Hepatocyte (in vitro differentiated cells): ENCODE measurements at regions not wholly inside any gene's neighbourhood (a gene's known extent, or its start where the extent isn't known, plus 50 kb on each side); places are given as distances from the start of the nearest gene placed in this dataset.

ENCODE experiments used
- DNase-seq: peaks from one replicate; pipeline ENCODE4 v3.0.0-alpha.2; 2016; ENCODE audit warnings: low spot score
- H2AFZ ChIP-seq: fragments of 200-600 bp; sonication (generic); 2 replicates; pipeline ENCODE4 v1.6.0; 2016; ENCODE audit warnings: antibody characterized with exemption, mild to moderate bottlenecking
- H3K27ac ChIP-seq: fragments of 200-600 bp; sonication (generic); 2 replicates; pipeline ENCODE4 v1.5.1; 2016; ENCODE audit warnings: mild to moderate bottlenecking
- H3K27me3 ChIP-seq: fragments of 200-600 bp; sonication (generic); 2 replicates; pipeline ENCODE4 v1.6.1; 2016
- H3K36me3 ChIP-seq: fragments of 200-600 bp; sonication (generic); replicated peaks from 2 replicates; pipeline ENCODE4 v1.5.1; 2016; ENCODE audit warnings: low read depth; ENCODE audit not compliant: insufficient read depth
- H3K4me1 ChIP-seq: fragments of 200-600 bp; sonication (generic); 2 replicates; pipeline ENCODE4 v1.5.1; 2016; ENCODE audit warnings: mild to moderate bottlenecking, moderate library complexity; ENCODE audit not compliant: insufficient read depth
- H3K4me2 ChIP-seq: fragments of 200-600 bp; sonication (generic); 2 replicates; pipeline ENCODE4 v1.6.0; 2016
- H3K4me3 ChIP-seq: fragments of 200-600 bp; sonication (generic); 2 replicates; pipeline ENCODE4 v1.5.1; 2016; ENCODE audit warnings: mild to moderate bottlenecking
- H3K79me2 ChIP-seq: fragments of 200-600 bp; sonication (generic); 2 replicates; pipeline ENCODE4 v1.6.0; 2017; ENCODE audit warnings: mild to moderate bottlenecking
- H3K9me2 ChIP-seq: fragments of 200-600 bp; sonication (generic); replicated peaks from 2 replicates; pipeline ENCODE4 v1.6.0; 2017; ENCODE audit warnings: mild to moderate bottlenecking; ENCODE audit not compliant: insufficient read depth
- H3K9me3 ChIP-seq: fragments of 200-600 bp; sonication (generic); 2 replicates; pipeline ENCODE4 v1.5.1; 2016; ENCODE audit warnings: low read depth, mild to moderate bottlenecking
- H4K20me1 ChIP-seq: fragments of 200-600 bp; sonication (generic); 2 replicates; pipeline ENCODE4 v1.6.0; 2016; ENCODE audit warnings: mild to moderate bottlenecking; ENCODE audit not compliant: insufficient read depth, poor library complexity, severe bottlenecking
- EZH2 ChIP-seq: fragments of 200-600 bp; sonication (generic); IDR thresholded peaks from 2 replicates; pipeline ENCODE4 v1.6.1; 2016; ENCODE audit warnings: antibody characterized with exemption, mild to moderate bottlenecking, borderline replicate concordance
- EZH2phosphoT487 ChIP-seq: fragments of 200-600 bp; sonication (generic); IDR thresholded peaks from one replicate; pipeline ENCODE4 v1.6.1; 2018; ENCODE audit warnings: antibody characterized with exemption, mild to moderate bottlenecking, low read depth, moderate library complexity; ENCODE audit not compliant: unreplicated experiment, severe bottlenecking
- WGBS: methylation state at CpG from one replicate; pipeline ENCODE4 v1.1.6; 2016; ENCODE audit warnings: low lambda C conversion rate; ENCODE audit errors: missing lambda C conversion rate; 5-methylcytosine and 5-hydroxymethylcytosine counted together
- TF ChIP-seq, protein P1 (sequence below): fragments of 200-600 bp; sonication (generic); IDR thresholded peaks from 2 replicates; pipeline ENCODE4 v1.5.1; 2016; ENCODE audit warnings: antibody characterized with exemption, mild to moderate bottlenecking; ENCODE audit not compliant: poor library complexity

DNA sequence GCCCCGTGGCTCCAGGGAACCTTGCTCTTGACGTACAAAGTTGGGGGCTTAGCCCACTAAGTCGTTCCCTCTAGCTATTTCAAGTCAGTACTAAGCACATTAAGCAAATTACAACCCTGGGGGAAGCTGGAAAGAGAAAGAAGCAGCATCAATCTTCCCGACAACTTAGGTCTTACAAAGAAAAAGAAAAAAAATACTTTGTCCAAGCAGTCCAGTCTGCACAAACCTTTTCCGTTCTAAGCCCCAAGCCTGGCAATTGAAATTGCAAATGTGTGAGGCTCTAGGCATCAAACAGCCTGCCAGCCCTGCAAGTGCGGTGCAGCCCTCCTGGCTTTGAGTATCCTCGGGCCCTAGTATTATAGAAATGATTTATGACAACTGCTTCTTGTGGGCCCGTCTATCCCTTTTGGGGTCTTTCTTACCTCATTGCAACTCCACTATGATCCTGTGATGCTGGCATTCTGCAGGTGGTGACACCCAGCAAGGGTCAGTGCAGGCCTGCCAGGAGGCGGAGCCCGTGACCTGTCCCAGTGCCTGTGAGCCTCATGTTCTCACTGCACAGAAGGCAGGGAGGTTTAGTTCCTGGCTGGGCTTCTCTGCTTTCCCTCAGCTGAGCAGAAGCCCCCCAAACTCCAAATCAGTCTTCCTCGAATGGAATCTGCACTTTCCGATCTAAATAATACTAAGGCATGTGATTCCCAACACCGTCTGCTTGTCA, 232.3 kb upstream of the IRX2 start:
- Histone ChIP-seq H3K27me3 (no peaks in the 10 kb centered on the region), H2AFZ (no peak overlapping the region), H3K9me2 (no peaks in the 10 kb centered on the region), H3K4me3 (no peak overlapping the region), H3K79me2 (no peaks in the 10 kb centered on the region), H3K4me1 (no peaks in the 10 kb centered on the region), H3K36me3 (no peaks in the 10 kb centered on the region), H3K9me3 (no peaks in the 10 kb centered on the region), H3K27ac (no peak overlapping the region), H3K4me2 (no peak overlapping the region), H4K20me1 (no peaks in the 10 kb centered on the region)
- WGBS: 74% methylated on average over 13 of the region's 13 CpGs
- no peak for DNase-seq
- TF ChIP-seq EZH2phosphoT487 (no peak), EZH2 (no peak)
- TF ChIP-seq, protein P1, sequence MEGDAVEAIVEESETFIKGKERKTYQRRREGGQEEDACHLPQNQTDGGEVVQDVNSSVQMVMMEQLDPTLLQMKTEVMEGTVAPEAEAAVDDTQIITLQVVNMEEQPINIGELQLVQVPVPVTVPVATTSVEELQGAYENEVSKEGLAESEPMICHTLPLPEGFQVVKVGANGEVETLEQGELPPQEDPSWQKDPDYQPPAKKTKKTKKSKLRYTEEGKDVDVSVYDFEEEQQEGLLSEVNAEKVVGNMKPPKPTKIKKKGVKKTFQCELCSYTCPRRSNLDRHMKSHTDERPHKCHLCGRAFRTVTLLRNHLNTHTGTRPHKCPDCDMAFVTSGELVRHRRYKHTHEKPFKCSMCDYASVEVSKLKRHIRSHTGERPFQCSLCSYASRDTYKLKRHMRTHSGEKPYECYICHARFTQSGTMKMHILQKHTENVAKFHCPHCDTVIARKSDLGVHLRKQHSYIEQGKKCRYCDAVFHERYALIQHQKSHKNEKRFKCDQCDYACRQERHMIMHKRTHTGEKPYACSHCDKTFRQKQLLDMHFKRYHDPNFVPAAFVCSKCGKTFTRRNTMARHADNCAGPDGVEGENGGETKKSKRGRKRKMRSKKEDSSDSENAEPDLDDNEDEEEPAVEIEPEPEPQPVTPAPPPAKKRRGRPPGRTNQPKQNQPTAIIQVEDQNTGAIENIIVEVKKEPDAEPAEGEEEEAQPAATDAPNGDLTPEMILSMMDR: no peak

DNA sequence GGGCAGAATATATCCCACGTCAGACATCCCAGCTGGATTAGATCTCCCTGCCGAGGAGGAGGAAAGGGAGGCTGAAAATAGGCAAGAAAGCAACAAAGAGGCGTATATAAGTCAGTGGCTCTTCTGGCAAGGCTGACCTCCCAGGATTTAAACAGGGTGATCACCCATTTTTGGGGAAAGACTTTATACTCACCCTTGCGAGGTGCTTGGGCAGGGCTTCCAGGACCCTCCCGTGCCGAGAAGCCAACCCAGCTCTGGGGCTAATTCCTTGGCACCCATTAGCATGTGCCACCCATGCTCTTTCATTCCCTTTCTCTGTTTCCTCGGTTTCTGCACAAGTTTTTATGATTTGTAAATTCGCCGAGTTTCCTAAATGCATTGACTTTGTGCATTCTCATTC, 230.2 kb upstream of the IRX2 start:
- no peaks in the 10 kb centered on the region for H3K9me3 ChIP-seq
- H3K36me3 ChIP-seq: no peaks in the 10 kb centered on the region
- H3K4me3 ChIP-seq: no peak overlapping the region
- no peaks in the 10 kb centered on the region for H3K4me1 ChIP-seq
- no peaks in the 10 kb centered on the region for H3K27me3 ChIP-seq
- 88% methylated on average over 9 of the region's 9 CpGs for WGBS
- no peak overlapping the region for H3K27ac ChIP-seq
- H3K9me2 ChIP-seq: no peaks in the 10 kb centered on the region
- H4K20me1 ChIP-seq: no peaks in the 10 kb centered on the region
- no peak overlapping the region for H3K4me2 ChIP-seq
- TF ChIP-seq, protein P1: no peak
- TF ChIP-seq EZH2 (no peak), EZH2phosphoT487 (no peak)
- DNase-seq: no peak
- no peak overlapping the region for H2AFZ ChIP-seq
- H3K79me2 ChIP-seq: no peaks in the 10 kb centered on the region

DNA sequence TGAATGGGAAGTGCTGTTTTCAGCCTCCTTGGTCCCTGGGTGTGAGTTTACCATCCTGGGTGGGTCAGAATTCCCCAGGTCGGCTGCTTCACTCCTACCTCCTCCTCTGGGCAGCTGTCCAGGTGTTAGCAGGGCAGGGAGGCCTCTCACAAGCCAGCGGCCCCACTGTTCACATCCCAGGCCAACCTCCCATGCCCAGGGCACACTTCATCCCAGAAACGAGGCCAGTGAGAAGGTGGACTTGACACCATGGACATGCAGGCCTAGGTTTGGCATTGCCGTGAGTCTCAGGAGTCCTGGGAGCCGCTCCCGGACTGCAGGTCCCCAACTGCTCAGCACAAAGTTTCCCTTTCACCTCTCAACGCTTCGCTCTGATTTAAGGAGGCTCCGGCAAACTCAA, 229.6 kb upstream of the IRX2 start:
- Histone ChIP-seq H4K20me1 (no peaks in the 10 kb centered on the region), H3K4me2 (no peak overlapping the region), H3K9me3 (no peaks in the 10 kb centered on the region), H2AFZ (no peak overlapping the region), H3K36me3 (no peaks in the 10 kb centered on the region), H3K27ac (no peak overlapping the region), H3K4me3 (no peak overlapping the region), H3K9me2 (no peaks in the 10 kb centered on the region), H3K79me2 (no peaks in the 10 kb centered on the region), H3K27me3 (no peaks in the 10 kb centered on the region), H3K4me1 (no peaks in the 10 kb centered on the region)
- no peak for TF ChIP-seq EZH2phosphoT487
- TF ChIP-seq EZH2: no peak
- TF ChIP-seq, protein P1: no peak
- 91% methylated on average over 9 of the region's 9 CpGs for WGBS
- DNase-seq: no peak
